GM21619 (cell line): ENCODE measurements at regions not wholly inside any gene's neighbourhood (a gene's known extent, or its start where the extent isn't known, plus 50 kb on each side); places are given as distances from the start of the nearest gene placed in this dataset.

ENCODE experiments used
- ATAC-seq: cut with Tn5 transposase; IDR thresholded peaks from one replicate; pipeline ENCODE4 v1.9.1; 2021; ENCODE audit not compliant: unreplicated experiment

DNA sequence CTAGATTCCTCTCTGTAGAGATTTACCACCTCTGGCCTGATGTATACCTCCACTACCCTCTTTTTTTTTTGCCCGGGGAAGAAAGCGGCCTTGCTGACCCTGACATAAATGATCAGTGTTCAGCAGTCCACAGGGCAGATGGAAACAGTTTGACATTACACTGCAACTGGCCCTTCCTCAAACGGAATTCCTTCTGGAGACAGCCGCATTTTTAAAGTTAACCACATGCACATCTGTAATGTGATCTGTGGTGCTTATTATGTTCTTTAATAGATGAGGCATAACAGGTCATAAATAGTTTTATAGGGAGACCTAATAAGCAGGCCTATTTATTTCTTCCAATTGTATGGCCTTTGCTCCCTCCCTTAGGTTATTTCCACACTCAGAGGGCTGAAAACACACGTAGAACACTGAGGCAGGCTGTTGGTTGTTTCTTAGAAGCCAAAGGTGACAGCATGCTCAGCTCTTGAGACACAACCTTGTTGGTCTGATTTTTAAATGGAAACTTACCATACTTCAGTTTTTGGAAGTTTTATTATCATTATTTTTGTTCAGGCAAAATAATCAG is 84.0 kb upstream of the APC start:
- ATAC-seq, result no peak

DNA sequence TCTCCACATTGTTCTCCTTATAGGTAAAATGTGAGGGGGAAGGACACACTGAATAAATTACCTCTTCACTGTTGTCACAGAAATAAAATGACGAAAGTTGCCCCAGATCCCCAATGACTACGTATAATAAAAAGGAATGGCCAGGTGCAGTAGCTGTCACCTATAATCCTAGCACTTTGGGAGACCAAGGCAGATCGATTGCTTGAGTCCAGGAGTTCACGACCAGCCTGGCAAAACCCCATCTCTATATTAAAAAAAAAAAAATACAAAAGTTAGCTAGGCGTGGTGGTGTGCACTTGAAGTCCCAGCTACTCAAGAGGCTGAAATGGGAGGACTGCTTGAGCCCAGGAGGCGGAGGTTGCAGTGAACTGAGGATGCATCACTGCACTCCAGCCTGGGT is 82.2 kb upstream of the APC start:
- ATAC-seq, result no peak

DNA sequence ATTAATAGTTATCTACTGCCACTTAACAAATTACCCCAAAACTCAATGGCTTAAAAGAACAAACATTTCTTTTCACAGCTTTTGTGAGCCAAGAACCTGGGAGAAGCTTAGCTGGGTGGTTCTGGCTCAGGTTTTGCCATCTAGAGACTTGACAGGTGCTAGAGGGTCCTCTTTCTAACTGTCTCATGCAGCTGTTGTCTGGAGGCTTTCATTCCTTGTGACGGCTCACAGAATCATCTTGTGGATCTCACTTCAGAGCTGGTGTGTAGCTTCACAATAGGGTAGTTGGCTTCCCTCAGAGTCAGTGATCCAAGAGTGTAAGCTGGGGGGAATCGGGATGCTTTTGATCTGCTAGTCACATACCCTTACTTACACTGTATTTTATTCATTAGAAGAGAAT is 81.2 kb upstream of the APC start:
- ATAC-seq, result no peak

DNA sequence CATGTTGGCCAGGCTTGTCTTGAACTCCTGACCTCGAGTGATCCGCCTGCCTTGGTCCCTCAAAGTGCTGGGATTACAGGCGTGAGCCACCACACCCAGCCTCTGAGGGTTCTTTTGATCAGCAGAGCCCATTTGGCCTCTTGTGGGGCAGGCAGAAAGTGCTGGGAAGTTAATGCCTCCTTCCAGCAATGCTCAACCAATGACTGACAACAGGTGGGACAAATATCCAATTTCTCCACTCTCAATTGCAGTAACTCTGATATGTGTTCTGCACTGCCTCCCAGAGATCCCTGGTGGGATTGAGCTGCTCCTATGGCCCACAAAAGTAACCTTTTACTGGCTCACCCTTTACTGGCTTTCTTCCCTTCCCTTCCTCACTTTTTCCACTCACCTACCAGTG is 79.9 kb upstream of the APC start:
- no peak for ATAC-seq

DNA sequence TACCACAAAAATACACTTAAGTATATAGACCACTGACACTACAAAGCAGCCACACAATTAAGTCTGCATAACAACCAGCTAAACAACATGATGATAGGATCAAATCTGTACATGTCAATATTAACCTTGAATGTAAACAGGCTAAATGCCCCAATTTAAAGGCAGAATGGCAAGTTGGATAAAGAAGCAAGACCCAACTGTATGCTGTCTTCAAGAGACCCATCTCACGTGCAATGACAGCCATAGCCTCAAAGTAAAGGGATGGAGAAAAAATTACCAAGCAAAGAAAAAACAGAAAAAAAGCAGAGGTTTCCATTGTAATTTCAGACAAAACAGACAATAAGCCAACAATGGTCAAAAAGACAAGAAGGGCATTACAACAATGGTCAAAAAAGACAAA is 77.3 kb upstream of the APC start:
- no peak for ATAC-seq

DNA sequence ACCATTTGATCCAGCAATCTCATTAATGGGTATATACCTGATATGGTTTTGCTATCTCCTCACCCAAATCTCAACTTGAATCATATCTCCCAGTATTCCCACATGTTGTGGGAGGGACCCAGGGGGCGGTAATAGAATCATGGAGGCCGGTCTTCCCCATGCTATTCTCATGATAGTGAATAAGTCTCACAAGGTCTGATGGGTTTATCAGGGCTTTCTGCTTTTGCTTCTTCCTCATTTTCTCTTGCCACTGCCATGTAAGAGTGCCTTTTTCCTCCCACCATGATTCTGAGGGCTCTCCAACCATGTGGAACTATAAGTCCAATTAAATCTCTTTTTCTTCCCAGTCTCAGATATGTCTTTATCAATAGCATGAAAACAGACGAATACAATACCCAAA is 74.5 kb upstream of the APC start:
- ATAC-seq, result no peak

DNA sequence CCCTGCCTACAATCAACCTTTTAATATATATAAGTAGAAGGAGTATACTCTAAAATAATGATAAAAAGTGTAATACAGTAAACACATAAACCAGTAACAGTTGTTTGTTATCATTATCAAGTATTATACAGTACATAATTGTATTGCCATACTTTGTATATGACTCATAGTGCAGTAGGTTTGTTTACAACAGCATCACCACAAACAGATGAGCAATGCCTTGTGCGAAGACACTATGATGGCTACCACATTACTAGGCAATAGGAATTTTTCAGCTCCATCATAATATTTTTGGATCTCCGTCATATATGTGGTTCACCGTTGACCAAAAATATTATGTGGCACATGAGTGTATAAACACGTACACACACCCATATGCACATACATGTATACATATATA is 69.7 kb upstream of the APC start:
- ATAC-seq, result no peak

DNA sequence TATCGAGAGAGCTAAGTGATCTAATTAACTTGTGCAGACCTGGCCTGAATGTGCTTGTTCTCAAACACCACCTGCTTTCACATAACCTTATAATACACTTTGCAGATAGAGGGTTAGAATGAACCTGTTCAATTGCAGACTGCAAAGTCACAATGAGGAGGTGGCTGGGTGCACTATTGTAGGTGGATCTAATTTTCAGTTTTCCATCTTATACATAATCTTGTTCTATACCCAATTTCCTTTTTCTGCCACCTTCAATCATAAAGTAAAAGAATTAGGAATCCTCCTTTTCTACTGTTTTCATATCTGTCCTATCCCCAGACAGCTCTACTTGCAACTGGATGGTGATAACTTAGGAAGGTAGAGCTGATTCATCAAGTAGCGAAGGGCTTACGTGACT is 68.8 kb upstream of the APC start:
- no peak for ATAC-seq

DNA sequence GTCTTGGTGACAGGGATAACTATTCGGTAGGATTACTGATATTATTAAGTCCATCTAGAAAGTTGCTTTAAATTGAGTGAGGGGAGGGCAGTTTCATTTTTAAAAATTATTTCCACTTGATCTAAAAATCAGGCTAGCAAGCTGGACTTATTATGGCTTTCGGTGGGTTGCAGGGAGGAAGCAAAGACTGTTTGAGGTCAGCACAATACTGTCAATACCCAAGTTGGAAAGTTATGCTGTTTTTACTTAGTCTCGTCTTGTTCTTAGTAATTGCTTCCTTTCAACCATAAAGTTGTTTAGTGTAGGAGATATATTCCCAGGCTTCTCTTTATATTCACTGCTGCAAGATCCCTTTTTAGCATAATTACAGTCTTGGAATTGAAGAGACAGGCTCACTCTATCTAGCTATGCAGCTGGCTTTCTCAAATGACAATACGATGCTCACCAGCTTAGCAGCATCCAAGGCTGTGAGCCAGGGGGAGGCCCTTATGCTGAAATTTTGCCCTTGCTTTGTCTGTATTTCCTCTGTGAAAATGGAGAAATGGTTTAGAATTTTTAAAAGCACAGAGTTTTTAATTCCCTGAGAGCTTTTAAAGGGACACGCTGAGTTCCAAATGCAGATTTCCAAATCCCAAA is 68.2 kb upstream of the APC start:
- ATAC-seq, result no peak

DNA sequence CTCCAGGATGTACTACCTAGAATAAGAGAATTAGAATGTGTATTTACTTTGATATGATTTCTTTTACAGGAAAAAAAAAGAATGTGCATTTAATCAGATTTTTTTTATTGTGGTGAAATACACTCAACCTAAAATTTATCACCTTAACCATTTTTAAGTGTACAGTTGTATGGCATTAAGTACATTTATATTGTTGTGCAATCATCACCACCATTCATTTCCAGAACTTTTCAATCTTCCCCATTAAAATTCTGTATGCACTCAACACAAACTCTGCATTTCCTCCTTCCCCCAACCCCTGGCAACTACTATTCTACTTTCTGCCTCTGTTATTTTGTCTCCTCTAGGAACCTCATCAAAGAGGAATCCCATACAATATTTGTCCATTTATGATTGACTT is 66.0 kb upstream of the APC start:
- ATAC-seq, result no peak

DNA sequence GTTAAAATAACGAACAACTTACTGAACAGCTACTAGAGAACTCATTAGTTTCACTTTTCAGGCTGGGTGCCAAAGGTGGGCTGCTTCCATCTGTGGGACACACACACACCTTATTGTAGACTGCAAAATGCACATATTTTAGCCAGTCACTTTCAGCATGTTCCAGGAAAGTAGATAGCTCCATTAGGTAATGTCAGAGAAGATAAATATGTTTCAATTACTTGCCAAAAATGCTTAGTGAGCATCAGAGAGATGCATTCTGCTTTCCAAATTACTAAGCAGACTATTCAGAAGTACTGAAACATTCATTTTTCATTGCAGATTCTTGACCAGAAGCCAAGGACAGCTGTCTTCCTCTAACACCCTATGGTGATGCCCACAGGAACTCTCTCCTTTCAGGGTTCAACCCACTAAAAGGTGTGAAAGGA is 56.2 kb upstream of the APC start:
- peak; percentile 77 for ATAC-seq

DNA sequence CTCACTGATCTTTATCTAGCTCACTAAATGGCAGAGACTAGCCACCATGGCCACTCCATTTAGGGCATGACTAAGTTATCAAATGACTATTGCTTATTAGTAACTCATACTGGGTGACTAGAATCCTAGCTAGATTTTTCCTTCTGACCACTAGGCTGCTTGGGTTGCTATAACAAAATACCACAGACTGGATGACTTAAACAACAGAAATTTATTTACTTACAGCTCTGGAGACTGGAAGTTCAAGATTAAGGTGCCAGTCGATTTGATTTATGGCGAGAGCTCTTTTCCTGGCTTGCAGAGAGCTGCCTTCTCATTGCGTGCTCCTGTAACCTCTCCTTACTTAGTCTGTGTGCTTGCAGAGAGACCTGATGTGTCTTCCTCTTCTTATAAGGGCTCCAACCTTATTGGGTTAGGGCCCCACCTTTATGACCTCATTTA is 55.0 kb upstream of the APC start:
- no peak for ATAC-seq

DNA sequence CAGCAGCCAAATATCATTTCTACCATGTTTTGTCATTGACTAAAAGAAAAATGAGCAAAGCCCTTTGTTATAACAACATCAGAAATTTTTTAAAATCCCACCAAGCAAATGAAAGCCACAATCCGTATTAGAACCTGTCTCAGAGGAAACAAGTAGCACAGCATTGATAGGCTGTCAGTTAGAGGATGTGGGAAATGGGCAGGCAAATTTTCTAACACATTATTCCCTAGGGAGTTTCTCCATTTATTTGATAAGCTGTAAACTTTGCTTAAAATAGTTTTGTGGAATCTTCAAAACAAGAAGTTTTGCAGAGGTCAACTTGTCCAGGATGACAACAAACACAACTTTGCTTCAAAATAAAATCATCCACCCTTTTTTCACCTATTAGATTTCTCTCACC is 53.6 kb upstream of the APC start:
- ATAC-seq, result no peak

DNA sequence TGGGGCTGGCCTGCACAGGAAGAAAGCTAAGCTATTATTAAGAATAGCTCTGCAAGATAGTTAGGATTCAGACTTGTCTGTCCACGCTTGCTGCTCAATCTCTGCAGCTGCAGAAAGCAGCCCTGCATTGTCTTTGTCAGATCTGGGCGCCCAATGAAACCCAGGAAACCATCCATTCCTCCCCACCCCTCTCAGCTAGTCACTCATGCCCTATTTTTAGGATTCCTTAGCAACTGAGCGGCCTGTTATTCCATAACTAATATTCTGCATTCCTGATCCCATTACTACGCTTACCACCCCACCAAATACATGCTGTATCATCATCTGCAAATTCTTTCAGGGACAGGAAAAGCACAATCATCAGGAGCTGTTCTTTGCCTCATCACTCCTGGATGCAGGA is 52.9 kb upstream of the APC start:
- no peak for ATAC-seq

DNA sequence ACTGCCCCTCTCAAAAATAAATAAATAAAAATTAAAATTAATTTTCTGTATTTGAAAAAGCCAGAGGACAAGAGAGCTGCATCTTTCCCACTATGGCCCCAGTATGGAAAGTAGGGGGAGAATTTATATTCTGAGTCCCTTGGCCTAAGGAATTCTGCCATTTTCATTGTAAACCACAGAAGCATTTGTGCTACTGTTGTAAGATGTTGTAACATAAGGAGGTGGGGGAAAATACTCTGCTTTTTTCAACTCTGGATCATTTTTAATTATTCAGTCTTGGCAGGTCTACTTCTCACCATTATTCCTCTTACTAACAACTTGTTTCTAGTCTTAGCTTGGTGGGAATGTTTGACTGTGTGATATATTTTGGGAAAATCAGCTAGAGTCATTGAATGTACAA is 52.3 kb upstream of the APC start:
- no peak for ATAC-seq

DNA sequence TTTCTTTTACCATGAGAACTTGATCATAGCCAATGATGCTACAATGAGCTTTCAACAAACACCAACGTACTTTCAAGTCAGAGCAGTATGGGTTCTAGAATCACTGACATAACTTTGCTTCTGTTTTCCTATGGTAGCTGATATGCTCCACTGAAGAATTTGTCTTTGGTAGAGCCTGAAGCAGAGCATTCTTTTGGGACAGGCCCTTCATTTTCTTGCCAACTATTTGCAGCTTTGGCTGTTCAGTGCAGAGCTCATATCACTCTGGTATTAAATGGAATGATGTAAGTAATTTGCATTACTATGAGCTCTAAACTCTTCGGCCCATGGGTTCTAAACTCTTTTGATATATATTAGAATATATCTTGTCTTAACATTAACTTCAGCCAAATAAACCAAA is 51.8 kb upstream of the APC start:
- ATAC-seq, result no peak

DNA sequence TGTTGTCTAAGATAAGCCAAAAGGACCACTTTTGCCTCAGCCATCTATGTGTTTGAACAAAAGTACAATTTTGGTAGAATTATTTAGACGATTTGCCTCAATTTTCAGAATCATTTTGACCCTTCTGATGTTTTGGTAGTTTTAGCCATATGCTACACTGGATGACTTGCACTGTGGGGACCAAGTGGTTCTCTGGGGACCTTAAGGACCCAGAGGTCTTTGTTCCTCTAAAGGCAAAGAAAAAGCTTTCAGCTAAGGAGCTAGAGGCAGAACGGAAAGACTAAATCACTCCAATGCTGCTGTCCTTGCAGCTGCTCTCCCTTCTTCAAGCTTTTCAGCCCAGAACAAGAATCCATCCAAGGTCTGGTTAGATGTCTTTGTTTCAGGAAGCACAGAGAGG is 51.0 kb upstream of the APC start:
- no peak for ATAC-seq

DNA sequence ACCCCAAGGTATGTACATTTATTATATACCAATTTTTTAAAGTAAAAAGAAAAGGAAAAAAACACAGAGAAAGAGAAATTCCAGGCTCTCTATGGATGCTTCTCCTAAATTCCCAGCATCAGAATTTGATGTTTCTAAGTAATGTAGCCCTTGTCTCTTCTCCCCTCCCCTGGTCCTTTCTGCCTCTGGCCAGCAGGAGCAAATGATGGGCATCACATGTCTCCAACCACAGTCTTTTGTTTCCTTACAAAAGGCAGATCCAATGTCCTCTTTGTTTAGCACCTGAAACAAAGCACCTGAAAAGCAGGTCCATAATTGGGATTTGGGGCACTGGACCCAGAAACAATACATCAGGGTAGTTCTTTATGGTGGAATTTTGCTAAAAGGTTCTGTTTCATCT is 50.4 kb upstream of the APC start:
- ATAC-seq, result no peak
